ENCODE measurements at regions not wholly inside any gene's neighbourhood (a gene's known extent, or its start where the extent isn't known, plus 50 kb on each side); places are given as distances from the start of the nearest gene placed in this dataset.

DNA sequence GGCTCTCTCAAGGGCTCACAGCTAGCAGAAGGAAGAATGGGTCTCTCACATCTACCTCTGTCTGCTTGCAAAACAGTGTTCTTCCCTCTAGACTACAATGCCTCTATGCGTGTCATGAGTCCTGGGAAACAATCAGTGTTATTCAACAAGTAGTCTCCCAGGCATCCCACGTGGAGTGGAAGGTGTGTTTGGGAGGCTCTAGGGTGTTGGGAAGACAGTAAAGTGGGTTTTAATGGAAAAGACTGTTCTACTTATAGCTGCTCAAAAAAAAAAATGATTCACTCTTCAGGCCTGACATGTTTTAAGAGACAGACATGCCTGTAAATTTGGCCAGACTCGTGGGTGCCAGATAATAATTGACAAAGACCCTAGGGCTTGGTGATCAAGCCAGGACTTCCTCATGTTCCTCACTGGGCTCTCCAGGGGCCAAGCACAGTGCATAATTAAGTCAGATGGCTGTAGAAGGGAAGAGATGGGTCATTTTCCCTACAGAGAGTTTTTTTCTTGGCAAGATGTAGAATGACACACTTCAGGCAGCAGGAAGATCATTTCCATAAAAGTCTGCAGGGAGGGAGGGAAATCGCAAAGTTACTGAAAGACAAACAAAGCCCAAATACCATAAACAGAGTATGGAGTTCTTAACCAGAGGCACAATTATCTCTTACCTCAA, 246.4 kb downstream of the ACTL7B start:
- no peak for TF ChIP-seq ZFX (IDR thresholded peaks at IDR 0.05; ENCODE audit: borderline replicate concordance)
- TF ChIP-seq, protein P1, sequence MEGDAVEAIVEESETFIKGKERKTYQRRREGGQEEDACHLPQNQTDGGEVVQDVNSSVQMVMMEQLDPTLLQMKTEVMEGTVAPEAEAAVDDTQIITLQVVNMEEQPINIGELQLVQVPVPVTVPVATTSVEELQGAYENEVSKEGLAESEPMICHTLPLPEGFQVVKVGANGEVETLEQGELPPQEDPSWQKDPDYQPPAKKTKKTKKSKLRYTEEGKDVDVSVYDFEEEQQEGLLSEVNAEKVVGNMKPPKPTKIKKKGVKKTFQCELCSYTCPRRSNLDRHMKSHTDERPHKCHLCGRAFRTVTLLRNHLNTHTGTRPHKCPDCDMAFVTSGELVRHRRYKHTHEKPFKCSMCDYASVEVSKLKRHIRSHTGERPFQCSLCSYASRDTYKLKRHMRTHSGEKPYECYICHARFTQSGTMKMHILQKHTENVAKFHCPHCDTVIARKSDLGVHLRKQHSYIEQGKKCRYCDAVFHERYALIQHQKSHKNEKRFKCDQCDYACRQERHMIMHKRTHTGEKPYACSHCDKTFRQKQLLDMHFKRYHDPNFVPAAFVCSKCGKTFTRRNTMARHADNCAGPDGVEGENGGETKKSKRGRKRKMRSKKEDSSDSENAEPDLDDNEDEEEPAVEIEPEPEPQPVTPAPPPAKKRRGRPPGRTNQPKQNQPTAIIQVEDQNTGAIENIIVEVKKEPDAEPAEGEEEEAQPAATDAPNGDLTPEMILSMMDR (IDR thresholded peaks at IDR 0.05) = no peak
- peak overlapping the region; percentile 37 for H3K27ac ChIP-seq

DNA sequence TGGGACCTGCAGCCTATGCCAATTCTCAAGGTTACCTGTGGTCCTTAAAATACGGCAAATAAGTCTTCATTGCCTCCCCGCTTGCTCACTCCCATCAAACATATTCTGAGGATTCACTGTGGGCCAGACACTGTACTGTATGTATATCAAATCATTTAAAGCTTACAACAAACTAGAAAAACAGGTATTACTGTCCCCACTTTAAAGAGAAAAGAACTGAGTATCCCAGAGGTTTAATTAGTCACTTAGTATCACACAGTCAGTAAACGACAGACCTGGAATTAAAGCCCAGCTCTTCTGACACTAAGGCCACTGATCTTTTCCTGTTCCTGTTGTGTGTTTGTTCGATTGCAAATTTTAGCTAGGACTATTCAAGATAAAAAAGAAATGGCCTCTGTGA, 248.2 kb downstream of the ACTL7B start:
- TF ChIP-seq ZFX (IDR thresholded peaks at IDR 0.05; ENCODE audit: borderline replicate concordance) = no peak
- TF ChIP-seq, protein P1 (IDR thresholded peaks at IDR 0.05) = no peak
- H3K27ac ChIP-seq = no peak overlapping the region

DNA sequence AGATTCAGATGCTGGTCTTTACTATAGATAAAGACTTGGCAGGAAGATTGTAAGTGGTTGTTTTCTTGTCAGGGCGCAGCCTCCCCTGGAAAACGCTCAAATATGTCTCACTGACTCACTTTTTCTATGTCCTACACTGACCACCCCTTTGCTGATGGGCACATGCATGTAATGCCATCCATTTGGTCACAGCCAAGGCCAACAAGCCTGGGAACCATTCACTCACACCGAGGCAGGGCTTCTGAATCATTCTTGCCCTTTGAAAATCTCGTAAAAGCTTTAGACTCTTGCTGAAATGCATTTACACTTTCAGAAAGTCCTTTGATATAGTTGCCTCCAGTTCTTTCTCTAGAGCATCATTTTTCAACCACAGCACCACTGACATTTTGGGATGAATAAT, 249.4 kb downstream of the ACTL7B start:
- TF ChIP-seq, protein P1 (IDR thresholded peaks at IDR 0.05) = no peak
- TF ChIP-seq ZFX (IDR thresholded peaks at IDR 0.05; ENCODE audit: borderline replicate concordance) = no peak
- no peak overlapping the region for H3K27ac ChIP-seq

DNA sequence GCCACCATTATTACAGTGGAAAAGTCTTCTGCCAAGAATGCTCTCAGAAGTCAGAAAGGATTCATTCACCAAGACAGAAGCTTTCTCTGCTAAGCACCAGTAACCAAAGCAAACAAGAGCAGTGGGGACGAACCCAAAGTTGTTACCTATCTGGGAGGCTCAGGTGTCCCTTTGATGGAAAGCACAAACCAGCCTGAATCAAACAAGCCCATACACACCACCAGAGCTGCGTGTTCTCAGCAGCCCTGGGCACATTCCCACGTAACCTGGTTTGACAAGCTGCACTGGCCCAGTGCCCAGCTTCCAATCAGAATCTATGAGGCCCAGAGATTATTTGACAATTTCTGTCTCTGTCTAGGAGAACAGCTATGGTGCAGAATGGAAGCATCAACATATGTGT, 252.6 kb downstream of the ACTL7B start:
- no peak overlapping the region for H3K27ac ChIP-seq
- TF ChIP-seq, protein P1 (IDR thresholded peaks at IDR 0.05) = no peak
- no peak for TF ChIP-seq ZFX (IDR thresholded peaks at IDR 0.05; ENCODE audit: borderline replicate concordance)

DNA sequence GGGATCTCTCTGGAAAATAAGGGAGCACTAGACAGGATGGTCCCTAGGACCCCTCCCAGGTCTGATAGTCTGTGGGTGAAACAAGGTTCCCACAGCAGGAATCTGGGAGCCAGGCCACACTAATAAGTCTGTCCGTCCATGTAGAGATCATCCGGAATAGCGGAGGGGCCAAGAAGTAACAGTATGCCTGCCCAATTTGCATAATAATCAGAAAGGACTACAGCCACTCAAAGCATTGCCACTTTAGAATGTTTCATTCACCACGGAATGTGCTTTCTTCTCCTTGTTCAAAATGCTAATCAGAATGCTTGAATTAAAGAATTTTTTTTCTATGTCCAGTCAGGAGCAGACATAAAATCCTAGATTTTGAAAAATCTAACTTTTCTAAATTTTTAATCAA, 254.9 kb downstream of the ACTL7B start:
- no peak for TF ChIP-seq ZFX (IDR thresholded peaks at IDR 0.05; ENCODE audit: borderline replicate concordance)
- TF ChIP-seq, protein P1 (IDR thresholded peaks at IDR 0.05) = no peak
- H3K27ac ChIP-seq = no peak overlapping the region

DNA sequence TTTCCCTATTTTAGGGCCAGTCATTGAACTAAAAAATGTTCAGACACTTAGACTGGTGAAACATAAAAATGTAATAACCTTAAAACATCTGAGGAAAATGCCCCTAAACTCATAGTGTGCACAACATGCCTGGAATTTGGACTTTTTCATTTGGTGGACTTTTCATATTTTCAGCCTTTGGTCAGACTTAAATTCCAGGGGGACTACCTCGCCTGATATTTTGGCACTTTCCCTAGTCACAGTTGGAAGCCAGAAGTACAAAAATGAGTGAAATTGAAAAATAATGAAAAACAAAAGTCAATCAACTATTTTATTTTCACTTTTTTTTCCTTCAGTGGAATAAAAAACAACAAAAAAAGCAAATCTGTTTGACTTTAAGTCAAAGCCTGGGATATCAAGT, 256.2 kb downstream of the ACTL7B start:
- no peak for TF ChIP-seq ZFX (IDR thresholded peaks at IDR 0.05; ENCODE audit: borderline replicate concordance)
- TF ChIP-seq, protein P1 (IDR thresholded peaks at IDR 0.05) = no peak
- no peak overlapping the region for H3K27ac ChIP-seq

DNA sequence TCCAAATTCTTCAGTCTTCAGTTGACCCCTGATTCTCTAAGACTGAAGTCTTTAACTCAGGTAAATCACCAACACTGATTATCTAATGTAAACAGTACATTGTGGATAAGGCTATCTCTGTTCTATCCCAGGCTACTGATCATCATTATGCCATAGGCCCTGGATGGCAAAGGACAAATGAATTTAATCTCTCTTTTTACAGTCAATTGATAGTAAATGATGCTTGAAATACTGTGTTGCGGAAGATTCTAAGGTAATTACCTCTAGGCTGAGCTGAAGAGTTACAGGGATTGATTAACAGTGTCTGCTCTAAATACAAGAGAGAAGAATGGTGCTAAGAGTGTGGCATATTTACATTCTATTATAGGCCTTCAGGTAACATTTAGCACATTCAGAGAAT, 264.7 kb downstream of the ACTL7B start:
- TF ChIP-seq, protein P1 (IDR thresholded peaks at IDR 0.05) = no peak
- TF ChIP-seq ZFX (IDR thresholded peaks at IDR 0.05; ENCODE audit: borderline replicate concordance) = no peak
- no peak overlapping the region for H3K27ac ChIP-seq

All from 22Rv1 (cell line).